Astrocyte (in vitro differentiated cells and primary cell): ENCODE measurements at regions not wholly inside any gene's neighbourhood (a gene's known extent, or its start where the extent isn't known, plus 50 kb on each side); places are given as distances from the start of the nearest gene placed in this dataset.

Experiments used
- CTCF ChIP-seq: IDR thresholded peaks from 2 replicates; pipeline ENCODE4 v1.5.1; 2011; ENCODE audit warnings: low read depth, mild to moderate bottlenecking, inconsistent platforms, low read length, moderate library complexity; ENCODE audit not compliant: insufficient read depth
- EZH2 ChIP-seq: IDR thresholded peaks from 2 replicates; pipeline ENCODE4 v1.6.1; 2012; ENCODE audit warnings: mild to moderate bottlenecking, low read length, inconsistent platforms; ENCODE audit not compliant: insufficient read depth

DNA sequence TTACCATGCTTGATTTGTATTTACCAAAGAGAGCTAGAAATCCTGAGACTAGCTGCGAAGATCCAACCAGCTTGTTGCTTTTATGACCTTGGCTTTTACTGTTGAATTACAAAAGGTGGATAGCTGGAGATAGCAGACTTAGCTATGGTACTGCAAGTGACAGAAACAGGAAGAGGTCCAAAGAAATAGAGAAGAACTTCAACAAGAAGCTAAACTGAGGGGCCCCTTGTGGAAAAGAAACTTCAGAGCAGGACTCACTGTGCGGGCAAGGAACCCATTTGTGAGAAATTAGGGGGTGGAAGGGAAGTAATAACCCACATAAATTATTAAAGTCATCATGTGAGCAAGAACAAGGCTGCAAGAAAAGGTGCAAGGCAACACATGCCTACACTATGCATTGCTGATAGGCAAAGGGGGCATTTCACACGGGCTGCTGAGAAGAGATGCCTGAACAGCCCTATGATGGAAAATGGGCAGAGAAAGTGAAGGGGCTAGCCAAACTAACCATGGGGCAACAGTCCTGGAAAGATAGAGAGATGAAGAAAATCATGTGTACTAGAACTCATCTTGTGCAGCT lies 116.6 kb upstream of the PRDX6 start:
- no peak for TF ChIP-seq CTCF
- no peak for TF ChIP-seq EZH2
